HG02759 (cell line): ENCODE measurements at regions not wholly inside any gene's neighbourhood (a gene's known extent, or its start where the extent isn't known, plus 50 kb on each side); places are given as distances from the start of the nearest gene placed in this dataset.
"Not testable (repeated sequence)": the region's sequence is repeated elsewhere in the genome, so short reads cannot be mapped to it uniquely, and the experiment has no call there.

ENCODE experiments used
- ATAC-seq: cut with Tn5 transposase; IDR thresholded peaks from one replicate; pipeline ENCODE4 v1.9.1; 2021; ENCODE audit warnings: mild to moderate bottlenecking, moderate library complexity; ENCODE audit not compliant: unreplicated experiment

GRCh38 chr10:52368725-52369124 lies 54.6 kb downstream of the DKK1 start:
- no peak for ATAC-seq

GRCh38 chr10:52374207-52374606 lies 60.1 kb downstream of the DKK1 start:
- ATAC-seq = not testable (repeated sequence)

GRCh38 chr10:52376694-52377354 lies 62.7 kb downstream of the DKK1 start:
- ATAC-seq = no peak

- no peak for ATAC-seq
Observed at GRCh38 chr10:52378124-52378523, 64.0 kb downstream of the DKK1 start.

- ATAC-seq = no peak
Observed at GRCh38 chr10:52379287-52379686, 65.2 kb downstream of the DKK1 start.

DNA sequence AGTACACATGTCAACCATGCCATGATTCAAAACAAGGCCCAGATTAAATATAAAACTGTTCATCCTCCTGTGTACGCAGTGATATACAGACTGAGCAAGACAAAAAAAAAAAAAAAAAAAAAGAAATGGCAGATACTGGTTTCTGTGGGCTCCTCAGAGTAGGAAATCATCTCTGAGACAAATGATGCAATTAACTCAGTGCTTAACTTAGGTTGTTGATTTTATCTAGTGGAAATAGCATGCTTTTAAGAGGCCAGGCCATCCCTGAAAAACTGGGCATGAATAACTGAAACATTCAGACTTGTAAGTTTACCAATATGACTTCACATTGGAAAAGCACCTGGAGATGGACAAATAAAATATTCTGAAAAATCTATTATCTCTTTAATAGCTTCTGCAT lies 69.0 kb downstream of the DKK1 start:
- ATAC-seq = no peak

- ATAC-seq = no peak
Observed at GRCh38 chr10:52387744-52388143, 73.7 kb downstream of the DKK1 start.

DNA sequence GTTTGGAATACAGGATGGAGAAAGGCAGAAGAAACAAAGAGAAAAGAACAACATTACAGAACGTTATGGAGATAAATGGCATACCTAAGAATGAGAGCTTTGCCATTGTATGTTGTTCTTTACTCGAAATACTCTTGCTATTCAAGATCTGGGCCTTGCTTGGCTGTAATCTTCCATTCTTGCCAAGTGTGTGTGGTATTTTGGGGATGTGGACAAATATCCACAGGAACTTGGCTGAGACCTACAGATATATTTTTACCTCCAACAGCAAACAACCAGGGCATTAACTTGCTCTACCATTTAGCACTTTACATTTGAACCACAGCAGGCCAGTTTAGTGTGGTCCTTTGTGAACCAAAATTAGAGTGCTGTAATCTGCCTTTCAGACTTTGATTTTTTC lies 76.3 kb downstream of the DKK1 start:
- no peak for ATAC-seq

GRCh38 chr10:52391927-52392602 lies 78.0 kb downstream of the DKK1 start:
- ATAC-seq = no peak

DNA sequence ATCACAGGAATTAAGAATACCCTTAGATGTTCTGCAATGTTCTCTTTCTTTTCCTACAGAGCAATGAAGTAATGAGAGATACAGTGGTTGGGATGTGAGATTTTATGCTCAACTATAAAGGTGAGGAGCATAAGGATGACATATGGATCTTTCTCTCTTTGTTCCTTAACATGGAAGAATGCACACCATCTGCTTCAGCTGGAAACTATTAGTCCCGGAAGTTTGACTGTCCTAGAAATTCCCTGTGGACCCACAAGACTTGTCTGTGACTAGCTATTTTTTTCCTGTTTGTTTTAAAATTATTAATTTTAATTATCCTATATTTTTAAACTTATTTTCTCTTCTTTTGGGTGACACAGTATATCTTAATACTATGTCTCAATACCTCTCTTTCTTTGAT lies 80.2 kb downstream of the DKK1 start:
- ATAC-seq = no peak

- no peak for ATAC-seq
Observed at GRCh38 chr10:52400562-52400961, 86.5 kb downstream of the DKK1 start.

- ATAC-seq = not testable (repeated sequence)
Observed at GRCh38 chr10:52403801-52404200, 89.7 kb downstream of the DKK1 start.

GRCh38 chr10:52409195-52409594 lies 95.1 kb downstream of the DKK1 start:
- ATAC-seq = no peak

DNA sequence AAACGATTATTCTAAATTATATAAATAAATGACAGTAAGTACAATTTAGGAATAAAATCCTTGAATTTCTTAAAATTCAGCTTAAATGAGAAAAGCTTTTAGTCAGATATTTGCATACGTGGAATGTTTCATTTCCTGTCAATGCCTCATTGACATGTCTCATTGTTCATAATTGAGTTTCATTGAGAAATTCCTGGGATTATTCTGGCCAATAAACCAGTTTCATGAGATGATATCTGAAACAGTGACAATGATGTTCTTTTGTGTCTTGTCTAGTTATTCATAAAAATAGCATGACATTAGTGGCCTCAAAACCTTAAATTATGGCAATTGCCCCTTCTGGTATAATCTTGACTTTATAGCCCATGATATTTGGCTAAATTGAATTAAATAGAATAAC lies 95.8 kb downstream of the DKK1 start:
- no peak for ATAC-seq

- ATAC-seq = no peak
Observed at GRCh38 chr10:52410916-52411315, 96.8 kb downstream of the DKK1 start.

DNA sequence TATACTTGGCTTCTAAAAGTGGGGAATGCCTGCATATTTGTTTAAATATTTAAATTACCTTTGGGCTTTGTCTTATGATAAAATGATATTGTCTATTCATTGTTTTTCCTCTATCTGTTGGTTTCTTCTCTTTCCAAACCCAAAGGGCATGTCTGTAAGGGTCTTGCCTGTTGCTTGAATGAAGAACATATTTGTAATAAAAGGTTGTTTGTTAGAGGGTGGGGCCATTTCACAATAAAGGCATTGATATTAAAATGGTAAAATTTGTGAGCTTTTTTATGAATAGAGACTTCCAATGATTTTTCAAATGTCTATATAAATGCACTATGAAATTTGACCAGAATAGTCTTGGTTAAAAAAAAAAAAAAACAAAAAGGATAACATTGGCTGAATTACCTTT lies 105.2 kb downstream of the DKK1 start:
- ATAC-seq = no peak

GRCh38 chr10:52420656-52421055 lies 106.6 kb downstream of the DKK1 start:
- ATAC-seq = no peak

- no peak for ATAC-seq
Observed at GRCh38 chr10:52423369-52423768, 109.3 kb downstream of the DKK1 start.

DNA sequence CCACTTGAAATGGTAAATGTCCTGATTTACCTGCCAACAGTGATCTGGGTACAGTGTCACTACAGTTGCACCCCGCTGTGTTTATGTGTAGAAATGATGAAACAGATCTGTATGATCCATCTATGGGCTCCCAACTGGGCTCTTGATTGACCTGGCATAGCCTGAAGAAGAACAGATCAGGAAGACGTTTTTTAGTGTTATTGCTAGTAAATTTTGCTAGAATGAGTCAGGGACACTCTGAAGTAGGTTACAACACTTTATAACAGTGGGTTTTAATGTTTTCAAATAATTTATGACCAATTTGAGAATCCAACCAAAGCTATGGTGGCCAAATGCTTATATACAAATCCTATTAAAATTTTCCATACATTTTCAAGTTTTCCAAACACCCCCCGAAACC lies 110.3 kb downstream of the DKK1 start:
- no peak for ATAC-seq

DNA sequence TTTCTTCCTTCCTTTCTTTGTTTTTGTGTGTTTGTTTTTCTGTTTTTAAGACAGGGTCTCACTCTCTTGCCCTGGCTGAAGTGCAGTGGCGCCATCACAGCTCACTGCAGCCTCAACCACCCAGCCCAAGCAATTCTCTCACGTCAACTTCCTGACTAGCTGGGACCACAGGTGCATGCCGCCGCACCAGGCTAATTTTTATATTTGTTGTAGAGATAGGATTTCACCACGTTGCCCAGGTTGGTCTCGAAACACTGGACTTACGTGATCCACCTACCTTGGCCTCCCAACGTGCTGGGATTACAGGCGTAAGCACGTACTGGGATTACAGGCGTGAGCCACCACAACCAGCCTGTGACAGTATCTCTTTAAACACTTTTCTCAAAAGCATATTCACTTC lies 120.7 kb downstream of the DKK1 start:
- no peak for ATAC-seq

GRCh38 chr10:52436664-52437063 lies 122.6 kb downstream of the DKK1 start:
- ATAC-seq = no peak

DNA sequence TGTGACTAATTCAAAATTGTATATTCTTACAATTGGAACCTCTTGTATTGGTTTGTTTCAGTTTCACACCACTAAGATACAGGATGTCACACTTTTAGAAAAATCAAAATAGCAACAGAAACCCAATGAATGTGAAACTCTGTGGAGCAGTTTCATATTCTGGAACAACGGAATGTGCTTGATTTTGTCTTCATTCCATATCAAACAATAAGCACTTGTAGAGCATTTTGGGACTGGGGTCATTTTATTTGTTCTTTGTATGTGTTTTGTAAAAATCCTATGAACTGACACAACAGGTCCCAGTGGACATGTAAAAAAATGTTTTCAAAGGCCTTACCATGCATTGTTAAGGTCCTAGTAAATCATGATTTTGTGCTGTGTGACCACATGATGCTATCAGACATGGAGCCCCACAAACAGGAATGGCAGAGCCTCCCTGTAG lies 123.1 kb downstream of the DKK1 start:
- peak; percentile 71 for ATAC-seq

DNA sequence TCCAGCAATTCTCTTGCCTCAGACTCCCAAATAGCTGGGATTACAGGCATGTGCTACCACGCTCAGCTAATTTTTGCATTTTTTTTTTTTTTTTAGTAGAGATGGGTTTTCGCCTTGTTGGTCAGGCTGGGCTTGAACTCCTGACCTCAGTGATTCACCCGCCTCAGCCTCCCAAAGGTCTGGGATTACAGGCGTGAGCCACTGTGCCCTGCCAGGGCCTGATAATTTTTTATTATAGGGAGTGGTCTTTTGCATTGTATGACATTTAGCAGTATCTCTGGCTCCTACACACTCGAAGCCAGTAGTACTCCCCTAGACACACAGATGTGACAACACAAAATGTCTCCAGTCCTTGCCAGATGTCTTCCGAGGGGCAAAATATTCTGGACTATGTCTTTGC lies 124.0 kb downstream of the DKK1 start:
- ATAC-seq = no peak
